GM21737 (cell line): ENCODE measurements at regions not wholly inside any gene's neighbourhood (a gene's known extent, or its start where the extent isn't known, plus 50 kb on each side); places are given as distances from the start of the nearest gene placed in this dataset.

ENCODE experiments used
- ATAC-seq: cut with Tn5 transposase; IDR thresholded peaks from one replicate; pipeline ENCODE4 v1.9.1; 2021; ENCODE audit warnings: mild to moderate bottlenecking, moderate library complexity; ENCODE audit not compliant: unreplicated experiment

DNA sequence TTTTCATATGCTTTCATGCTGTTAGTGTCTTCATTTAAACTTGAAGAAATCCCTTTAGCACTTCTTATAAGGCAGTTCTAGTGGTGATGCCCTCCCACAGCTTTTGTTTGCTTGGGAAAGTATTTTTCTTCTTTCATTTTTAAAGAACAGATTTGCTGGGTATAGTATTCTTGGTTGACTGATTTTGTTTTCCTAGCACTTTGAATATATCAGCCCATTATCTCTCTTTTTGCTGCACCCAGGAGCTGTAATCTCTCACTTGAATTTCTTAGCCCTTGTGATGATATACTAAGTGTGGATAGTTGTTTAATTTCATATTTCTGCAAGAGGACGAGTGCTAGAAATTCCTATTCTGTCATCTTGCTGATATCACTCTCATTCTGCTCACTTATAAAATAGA, 283.7 kb downstream of the GPAT3 start:
- ATAC-seq, result no peak

DNA sequence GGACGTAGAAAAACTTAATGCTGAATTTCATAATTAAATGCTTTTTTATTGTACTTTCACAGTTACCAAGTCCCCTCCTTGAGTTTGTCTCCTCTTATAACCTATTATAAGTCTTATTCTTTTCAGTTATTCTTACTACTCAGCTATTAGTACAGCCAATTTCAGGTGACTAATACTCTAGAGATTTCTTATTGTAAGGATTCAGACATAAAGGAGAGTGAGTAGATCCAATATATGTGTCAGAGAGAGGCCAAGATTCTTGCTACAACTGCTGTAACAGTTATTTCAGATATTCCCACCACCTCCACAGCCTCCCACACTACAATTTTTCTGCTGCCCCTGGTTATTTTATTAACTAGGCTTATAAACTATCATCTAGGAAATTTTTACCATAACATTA, 274.5 kb downstream of the GPAT3 start:
- ATAC-seq, result no peak

DNA sequence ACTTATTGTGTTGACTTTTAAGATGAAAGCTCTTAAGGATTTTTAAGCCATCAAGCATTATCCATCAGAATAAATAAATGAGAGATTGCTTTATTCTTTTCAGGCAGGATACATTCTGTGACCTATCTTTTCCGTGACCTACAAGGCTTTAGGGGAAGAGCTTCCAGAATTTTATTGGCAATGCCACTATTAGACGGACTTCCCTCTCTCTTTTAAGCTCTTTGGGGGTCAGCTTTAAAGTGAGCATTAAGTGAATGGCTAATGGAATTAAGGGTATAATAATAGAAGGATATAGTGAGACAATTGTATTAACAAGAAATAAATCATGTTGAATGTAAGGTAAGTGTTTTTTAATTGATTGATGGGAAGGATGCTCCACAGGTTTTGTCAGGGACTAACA, 273.7 kb downstream of the GPAT3 start:
- ATAC-seq, result no peak

DNA sequence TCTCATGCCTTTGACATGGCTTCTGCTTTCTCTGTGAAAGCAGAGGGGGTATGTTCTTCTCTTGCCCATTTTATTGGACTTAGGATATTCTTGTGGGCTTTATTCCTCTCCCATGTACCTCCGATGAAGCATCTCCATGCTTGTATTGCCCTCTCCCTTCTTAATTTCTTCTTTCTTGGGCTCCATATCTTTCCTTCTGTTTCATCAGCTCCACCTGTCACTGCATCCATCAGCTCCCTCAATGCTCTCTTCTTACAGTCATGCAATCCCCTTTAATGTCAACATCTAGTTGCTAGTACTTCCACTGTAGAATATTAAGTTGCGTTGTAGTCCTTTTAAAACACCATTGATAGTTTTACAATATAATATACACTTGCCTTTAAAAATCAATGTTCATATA, 257.6 kb downstream of the GPAT3 start:
- ATAC-seq, result no peak

DNA sequence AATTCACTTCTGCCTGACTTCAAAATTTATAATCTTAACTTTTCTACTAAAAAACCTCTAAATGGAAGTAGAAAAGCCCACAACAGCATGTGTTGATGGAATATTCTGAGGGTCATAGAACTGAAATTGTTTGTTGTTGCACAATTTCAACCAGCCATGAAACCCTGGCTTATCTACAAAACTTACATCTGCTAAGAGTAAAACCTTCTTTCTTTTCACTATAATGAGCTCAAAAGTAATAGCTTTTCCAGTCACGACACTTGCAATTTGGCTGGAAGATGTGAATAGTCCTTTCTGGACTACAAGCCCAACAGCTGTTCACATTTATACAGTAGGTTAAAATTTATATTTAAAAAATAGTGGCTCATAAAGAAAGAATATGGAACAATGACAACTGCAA, 250.0 kb downstream of the GPAT3 start:
- ATAC-seq, result no peak

DNA sequence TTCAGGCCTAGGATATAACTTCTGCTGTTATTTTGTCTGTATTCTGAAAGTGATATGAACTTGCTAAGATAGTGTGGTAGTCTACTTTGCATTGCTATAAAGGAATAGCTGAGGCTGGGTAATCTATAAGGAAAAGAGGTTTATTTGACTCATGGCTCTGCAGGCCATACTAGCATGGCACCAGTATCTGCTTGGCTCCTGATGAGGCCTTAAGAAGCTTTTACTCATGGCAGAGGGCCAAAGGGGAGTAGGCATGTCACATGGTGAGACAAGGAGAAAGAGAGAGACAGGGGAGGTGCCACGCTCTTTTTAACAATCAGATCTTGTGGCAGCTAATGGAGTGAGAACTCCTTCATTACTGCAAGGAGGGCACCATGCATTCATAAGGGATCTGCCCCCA, 247.3 kb downstream of the GPAT3 start:
- no peak for ATAC-seq

DNA sequence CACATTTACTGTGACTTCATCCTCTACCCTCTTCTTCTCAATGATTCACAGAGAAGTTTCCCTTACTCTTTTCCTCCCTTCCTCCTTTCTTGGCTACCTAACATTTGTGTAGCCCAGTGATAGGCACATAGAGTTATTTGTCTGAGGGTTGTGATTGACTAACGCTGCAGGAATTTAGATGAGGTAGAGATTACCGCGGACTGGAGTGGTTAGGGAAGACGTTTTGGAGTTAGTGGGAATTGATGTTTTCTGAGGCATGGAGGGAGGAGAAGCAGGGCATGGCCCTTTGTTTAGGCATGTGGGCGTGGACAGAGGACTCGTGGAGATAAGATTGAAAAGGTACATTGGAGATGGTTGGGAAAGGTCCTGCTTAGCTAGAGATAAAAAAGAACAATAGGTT, 246.7 kb downstream of the GPAT3 start:
- no peak for ATAC-seq

DNA sequence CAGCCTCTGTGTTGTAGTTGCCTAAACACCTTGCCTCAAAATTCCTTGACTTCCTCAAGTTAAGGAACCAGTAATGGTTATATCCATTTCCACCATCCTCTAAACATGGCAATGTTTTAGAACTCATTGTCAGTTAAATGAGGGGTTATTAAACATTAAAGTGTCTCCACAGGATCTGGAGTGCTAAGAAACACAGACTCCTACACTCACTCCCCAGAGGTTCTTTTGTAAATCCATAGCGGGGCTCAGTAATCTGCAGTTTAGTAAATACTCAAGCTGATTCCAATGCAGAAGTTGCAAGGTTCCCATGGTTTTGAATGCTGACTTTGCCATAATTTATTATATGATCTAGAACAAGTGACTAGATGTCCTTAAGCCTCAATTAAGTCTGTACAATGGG, 245.5 kb downstream of the GPAT3 start:
- no peak for ATAC-seq

DNA sequence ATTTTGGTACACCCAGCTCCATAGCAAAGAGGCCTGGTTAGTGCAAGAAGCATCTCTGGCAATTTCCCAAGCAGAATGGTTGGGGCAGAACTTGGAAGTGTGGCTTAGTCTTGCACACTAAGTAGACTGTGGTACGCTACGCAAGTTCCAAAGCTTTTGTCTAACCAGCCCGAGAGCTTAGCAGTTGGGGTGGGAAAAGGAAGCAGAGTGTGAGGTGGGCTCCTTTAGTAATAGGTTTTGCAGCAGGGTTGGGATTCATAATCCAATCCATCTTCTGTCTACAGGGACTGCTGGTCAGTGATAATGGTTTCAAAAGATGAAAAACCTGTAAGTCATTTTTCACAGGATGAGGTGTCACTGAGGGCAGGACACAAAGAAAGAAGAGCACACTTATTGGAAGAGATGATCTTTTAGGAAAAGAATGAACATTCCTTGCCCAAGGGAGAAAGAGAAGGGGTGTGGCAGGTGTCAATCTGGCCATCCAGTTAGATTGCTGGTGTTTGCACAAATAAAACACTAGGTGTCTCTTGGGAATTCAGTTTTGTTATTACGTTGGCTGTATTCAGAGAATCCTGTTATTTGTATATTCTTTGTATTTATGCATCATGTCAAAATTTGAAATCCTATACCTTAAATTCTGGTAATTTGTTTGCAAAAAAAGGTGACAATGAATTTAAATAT, 244.3 kb downstream of the GPAT3 start:
- ATAC-seq, result no peak

DNA sequence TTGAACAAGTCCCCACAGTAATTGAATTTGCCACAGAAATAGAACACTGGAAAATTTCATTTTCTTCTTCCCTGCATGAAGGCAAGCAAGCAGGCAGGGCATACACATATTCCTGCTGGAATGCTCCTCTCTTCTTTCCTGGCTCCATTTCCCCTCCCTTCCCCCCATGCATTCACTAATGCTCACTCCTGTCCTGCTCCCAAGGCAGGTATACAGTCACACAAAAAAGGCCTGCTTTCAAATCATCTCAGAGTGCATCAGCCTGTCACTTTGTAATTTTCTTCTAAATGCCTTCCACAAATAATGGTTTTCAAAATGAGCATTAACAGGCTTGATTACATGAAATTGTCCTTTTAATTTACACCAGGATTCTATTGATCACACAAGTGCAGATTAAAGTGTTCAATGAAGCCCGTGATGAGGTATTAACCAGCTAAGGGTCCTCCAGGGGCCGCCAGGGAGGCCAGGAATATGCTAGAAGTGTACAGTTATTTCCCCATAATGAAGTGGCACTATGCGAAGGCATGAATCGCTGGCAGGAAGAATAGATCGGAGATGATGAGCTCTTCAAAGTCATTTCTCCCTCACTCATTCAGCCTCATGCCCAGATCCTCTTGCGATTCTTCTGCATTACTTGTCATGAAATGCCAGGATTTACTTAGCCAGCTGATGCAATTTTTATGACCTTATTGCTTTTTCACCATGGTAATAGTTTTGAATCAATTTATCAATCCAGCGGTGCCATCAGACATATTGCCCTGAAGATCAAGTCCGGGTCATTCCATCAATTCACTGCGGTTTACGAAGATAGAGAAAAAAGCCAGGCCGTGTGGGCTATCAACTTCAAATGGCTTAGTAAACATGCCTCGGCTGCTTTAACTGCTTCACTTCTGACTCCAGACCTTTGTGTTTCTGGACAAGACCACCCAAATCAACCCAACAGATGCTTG, 243.5 kb downstream of the GPAT3 start:
- ATAC-seq, result no peak

DNA sequence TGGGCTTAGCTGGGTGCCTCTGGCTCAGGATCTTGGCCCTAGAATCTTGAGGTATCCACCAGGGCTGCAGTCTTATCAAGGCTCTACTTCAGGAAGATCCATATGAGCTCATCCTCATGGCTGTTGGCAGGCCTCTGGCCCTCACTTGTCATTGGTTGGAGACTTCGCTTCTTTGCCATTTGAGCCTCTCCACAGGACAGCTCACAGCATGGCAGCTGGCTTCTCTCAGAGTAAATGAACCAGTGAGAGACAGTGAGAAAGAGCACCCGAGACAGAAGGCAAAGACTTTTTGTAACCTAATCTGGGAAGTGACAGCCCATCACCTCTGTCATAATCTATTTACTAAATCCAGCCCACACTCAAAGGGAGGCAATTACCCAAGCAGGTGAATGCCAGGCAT, 236.8 kb downstream of the GPAT3 start:
- no peak for ATAC-seq

DNA sequence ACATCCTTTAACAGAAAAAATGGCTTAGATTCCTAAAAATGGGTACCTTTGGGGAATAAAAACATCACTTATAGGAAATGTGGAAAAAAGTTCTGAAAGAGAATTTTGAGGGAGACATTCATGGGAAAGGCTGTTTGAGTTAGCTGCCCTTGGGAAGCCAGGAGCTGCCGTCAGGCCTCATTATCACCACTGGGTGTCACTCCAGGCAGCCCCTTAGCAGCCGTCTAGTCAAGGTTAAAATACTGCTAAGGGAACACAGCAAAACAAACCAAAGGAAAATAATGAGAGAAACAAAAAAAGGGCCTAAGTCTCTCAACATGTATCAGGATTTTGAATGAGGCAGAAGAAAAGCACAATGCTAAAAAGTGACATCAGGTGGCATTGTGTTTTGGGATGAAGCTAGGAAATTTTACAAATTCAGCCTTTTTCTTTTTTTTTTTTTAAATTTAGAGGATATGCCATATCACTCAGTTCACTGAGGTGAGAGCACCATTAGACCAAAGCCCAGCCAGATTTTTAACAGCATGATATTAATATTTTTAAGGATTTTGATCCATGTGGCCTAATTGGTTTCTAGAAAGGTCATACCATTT, 235.3 kb downstream of the GPAT3 start:
- no peak for ATAC-seq

DNA sequence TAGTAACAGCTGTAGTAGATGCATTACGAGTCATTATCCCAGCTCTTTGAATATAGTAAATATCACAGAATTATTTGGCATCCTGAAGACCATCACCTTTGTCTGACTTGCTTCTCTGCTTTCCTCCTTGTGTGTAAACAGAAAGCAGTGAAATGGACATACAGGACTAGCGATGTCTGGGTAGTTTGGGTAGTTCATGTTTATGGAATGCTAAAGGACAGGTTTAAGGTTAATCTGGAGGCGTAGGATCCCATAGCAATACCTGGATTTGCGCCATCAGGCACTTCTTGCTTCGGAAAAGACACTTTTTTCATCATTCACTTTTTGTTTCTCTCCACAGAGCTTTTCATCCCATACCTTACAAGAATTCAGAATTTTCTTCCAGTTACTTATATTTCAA, 232.2 kb downstream of the GPAT3 start:
- ATAC-seq, result no peak

DNA sequence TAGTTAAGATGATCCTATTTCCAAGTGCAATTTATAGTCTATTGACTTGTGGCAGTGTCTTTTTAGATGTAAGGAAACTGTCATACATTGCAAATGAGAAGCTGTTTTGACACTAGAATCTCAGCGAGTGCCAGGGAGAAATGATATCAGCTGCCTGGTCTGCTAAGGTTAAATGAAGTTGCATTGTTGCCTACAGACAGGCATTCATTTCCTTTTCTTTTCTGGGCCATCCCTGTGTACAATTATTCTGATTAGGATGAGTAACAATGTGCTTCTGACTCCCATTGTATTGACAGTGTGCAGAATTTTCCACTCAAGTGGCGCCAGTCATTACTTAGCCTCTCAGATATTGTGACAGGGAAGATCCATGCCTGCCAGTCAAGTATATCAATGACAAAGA, 231.2 kb downstream of the GPAT3 start:
- ATAC-seq, result no peak

DNA sequence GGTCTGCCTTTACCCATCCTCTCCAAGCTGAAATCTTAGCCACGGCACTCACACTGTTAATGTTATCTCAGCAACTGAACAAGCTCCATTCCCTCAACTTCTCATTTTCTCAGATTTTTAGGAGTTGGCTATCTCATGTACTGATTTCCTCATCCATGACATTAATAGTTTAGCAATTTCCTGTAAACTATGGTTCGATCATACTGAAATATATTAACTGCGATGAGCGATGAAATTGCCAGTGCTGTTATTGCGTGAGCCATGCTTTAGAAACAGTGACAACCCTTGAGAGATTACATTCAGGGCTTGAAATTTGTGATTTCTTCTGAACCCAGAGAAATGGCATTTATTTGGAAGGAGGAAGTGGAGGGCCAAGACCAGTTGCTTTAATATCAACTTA, 223.7 kb downstream of the GPAT3 start:
- no peak for ATAC-seq

DNA sequence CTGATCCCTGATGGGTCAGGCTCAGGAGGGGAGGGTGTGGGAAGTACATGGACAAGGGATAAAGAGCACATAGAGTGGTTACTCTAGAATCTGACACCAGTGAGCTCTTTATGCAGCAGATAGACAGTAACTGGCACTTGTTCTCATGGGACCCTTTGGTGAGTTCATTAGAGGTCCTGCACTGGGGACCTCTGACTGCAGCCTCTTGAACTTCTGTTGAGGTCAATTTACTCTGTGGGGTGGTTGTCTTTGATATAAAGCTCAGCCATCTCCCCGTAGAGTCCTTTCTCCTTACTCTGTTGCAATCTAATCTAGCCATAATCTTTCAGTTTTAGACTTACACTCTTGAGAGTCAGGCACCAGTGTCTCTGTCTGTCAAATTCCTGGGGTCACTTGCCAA, 222.4 kb downstream of the GPAT3 start:
- no peak for ATAC-seq

DNA sequence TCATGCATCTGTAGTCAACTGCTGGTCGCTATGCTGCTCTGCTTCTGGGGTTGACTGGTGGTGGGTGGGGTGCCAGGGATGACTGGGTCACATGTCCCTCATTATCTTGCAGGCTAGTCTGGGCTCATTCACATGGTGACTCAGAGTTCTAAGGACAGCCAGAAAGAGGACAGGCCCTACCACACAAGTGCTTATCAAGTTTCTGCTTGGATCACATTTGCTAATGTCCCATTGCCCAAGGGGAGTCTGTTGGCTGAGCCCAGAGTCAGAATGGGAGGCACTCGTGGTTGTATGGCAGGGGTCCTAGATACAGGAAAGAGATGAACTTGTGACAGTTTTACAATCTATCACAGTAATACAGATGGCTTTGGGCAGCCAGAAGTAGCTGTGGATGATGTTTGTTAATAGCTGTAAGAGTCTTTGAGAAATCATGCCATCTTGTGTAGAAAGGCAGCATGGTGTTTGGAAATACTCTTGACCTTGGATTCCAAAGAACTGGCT, 221.3 kb downstream of the GPAT3 start:
- ATAC-seq, result no peak

DNA sequence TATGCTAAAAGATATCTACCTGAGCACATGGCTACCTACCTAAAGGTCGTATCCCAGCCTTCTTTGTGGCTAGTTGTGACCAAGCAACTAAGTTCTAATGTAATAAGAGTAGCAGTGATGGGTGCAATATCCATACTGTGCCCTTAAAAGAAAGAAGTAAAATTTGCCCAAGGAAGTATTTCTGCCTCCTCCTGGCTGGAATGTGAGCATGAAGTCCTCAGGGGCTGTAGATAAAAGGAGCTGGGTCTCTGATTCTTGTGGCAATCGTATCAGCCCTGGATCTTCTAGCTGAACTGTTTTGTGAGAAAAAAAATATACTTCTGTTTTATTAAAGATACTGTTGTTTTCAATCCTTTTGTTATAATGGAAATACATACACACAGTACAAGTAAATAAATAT, 217.4 kb downstream of the GPAT3 start:
- no peak for ATAC-seq

DNA sequence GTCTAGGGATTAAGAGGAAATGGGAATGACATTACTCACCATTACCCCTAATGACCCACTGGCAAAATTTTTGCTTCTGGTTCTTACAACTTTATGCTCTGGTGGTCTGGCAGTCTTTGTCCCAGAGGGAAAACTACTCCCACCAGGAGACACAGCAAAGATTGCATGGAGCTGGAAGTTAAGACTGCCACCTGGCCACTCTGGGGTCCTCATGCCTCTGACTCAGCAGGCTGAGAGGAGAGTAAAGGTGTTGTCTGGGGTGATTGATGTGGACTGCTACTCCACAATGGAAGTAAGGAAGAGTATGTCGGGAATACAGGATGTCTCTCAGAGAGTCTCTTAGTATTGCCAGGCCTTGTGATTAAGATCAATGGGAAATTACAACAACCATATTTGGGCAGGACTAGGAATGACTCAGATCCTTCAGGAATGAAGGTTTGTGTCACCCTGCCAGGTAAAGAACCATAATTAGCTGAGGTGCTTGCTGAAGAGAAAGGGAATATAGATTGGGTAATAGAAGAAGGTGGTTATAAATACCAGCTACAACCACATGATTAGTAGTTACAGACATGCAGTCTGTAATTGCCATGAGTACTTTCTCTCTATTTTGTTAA, 215.5 kb downstream of the GPAT3 start:
- no peak for ATAC-seq

DNA sequence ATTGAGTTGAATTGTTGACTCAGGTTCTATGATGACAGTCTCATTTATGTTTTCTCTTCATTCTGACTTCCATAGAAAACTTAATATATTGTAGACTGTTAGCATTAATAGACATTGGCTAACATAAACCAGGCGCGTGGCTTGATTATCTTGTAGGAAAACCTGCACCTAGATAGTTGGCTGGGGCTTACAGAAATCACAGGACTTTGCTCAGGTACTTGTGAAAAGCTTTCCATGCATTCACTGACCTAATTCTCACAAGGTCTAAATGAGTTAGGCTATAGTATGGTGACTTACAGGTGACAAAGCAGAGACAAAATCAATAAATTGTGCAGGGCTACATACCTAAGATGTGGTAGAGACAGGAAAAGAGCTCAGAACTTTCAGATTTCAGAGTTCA, 212.8 kb downstream of the GPAT3 start:
- ATAC-seq, result no peak

DNA sequence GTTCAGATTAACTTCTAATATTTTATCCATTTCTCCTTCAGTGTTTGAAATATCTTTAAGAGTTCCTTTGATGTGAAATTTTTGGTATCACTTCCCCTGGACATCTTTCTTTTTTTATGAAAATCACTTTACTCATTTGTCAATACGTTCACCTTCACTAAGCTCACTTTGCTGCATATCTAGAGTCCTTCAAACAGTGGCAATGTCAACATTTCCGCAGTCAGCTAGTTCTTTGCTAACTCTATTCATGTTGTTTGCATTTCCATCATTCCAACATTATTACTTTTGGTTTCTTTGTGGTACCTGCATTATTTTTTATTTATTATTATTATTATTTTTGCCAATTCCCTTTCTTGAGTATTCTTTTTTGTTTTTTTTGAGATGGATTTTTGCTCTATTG, 203.0 kb downstream of the GPAT3 start:
- ATAC-seq, result no peak
